HFF-Myc (cell line): ENCODE measurements at regions not wholly inside any gene's neighbourhood (a gene's known extent, or its start where the extent isn't known, plus 50 kb on each side); places are given as distances from the start of the nearest gene placed in this dataset.

Experiments used
- DNase-seq: peaks from one replicate; pipeline ENCODE4 v3.0.0-alpha.2; 2011; ENCODE audit warnings: low read depth; ENCODE audit errors: extremely low read depth
- H3K4me3 ChIP-seq: replicated peaks from 2 replicates; pipeline ENCODE4 v1.5.1; 2011; ENCODE audit warnings: low read depth, mild to moderate bottlenecking, control low read depth, low read length
- TF ChIP-seq, protein P1 (sequence below): IDR thresholded peaks from 2 replicates; pipeline ENCODE4 v1.5.1; 2012; ENCODE audit warnings: mild to moderate bottlenecking, low read depth, low read length, control low read depth; ENCODE audit errors: missing control alignments

DNA sequence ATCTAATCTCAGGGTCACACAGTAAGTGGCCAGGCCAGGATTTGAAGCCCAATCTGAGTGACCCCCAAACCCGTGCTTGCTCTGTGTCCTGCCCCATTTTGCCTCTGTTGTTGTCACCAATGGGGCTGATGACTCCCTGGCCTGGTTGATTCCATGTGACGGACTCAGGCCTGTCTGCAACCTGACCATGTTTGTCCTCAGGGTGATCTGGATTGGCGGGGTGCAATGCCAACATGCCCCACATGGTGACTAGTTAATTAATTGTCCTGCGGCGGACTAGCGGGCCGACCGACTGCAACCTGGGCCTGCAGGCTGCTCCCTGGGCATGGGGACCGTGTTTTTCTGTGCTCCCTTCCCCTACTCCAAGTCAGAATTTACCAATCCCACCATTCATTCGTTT lies 256.3 kb downstream of the MATN1 start:
- H3K4me3 ChIP-seq = no peak overlapping the region
- TF ChIP-seq, protein P1, sequence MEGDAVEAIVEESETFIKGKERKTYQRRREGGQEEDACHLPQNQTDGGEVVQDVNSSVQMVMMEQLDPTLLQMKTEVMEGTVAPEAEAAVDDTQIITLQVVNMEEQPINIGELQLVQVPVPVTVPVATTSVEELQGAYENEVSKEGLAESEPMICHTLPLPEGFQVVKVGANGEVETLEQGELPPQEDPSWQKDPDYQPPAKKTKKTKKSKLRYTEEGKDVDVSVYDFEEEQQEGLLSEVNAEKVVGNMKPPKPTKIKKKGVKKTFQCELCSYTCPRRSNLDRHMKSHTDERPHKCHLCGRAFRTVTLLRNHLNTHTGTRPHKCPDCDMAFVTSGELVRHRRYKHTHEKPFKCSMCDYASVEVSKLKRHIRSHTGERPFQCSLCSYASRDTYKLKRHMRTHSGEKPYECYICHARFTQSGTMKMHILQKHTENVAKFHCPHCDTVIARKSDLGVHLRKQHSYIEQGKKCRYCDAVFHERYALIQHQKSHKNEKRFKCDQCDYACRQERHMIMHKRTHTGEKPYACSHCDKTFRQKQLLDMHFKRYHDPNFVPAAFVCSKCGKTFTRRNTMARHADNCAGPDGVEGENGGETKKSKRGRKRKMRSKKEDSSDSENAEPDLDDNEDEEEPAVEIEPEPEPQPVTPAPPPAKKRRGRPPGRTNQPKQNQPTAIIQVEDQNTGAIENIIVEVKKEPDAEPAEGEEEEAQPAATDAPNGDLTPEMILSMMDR = no peak

DNA sequence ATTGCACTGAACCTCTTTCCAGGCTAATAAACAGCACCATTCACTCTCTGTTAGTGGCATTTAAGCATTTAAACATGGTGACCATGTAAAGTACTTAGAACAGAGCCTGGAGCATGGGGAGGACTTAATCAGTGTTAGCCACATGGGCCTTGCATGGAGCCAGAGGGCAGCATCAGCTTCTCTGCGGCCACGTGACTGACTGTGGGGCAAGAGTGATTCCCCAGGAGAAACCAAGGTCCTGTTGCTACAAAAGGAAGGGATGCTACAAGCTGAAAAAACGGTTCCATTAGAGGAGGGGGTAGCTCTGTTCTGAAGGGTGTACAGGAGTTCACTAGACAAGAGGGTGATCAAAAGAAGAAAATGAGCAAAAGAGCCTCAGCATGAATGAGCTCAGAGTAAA lies 256.8 kb downstream of the MATN1 start:
- DNase-seq = no peak
- TF ChIP-seq, protein P1 = no peak
- H3K4me3 ChIP-seq = no peak overlapping the region

More for the DNA sequence above, 256.3 kb downstream of the MATN1 start:
- no peak for DNase-seq

DNA sequence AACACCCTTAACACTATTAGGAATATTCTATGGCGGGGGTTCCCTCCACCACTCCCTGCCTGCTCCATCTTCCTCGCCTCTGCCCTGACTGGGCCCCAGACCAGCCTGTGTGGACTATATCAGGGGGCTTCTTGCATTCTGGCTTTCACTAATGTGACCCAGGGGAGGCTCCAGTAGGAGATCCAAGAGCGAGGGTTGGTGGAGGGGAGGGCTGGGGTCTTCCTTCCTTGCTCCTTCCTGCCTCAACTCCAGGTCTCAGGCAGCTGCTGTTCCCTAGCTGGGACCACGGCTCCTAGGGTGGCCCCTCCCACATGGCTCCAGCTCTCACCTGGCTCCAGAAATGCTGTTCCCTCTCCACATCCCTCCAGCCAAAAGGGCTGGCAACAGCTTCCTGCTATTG lies 257.4 kb downstream of the MATN1 start:
- no peak overlapping the region for H3K4me3 ChIP-seq
- TF ChIP-seq, protein P1 = no peak
- DNase-seq = no peak

DNA sequence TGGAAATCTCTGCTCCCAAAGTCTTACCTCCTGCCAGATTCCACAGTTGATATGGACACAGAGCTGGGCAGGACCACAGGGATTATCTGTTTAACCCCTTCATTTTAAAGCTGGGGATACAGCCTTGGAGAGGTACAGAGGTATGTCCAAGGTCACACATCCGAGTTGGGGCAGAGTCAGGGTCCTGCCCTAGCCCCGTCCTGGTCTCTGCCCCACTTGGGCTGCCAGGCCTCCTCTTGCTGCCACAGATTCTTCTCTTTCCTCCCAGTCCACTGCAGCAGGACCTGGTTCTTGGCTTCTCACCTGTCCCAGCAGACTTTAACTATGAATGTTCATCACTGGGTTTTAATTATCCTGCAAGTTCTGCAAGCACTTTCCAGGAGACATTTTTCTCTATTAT lies 258.3 kb downstream of the MATN1 start:
- TF ChIP-seq, protein P1 = no peak
- DNase-seq = no peak
- no peak overlapping the region for H3K4me3 ChIP-seq

DNA sequence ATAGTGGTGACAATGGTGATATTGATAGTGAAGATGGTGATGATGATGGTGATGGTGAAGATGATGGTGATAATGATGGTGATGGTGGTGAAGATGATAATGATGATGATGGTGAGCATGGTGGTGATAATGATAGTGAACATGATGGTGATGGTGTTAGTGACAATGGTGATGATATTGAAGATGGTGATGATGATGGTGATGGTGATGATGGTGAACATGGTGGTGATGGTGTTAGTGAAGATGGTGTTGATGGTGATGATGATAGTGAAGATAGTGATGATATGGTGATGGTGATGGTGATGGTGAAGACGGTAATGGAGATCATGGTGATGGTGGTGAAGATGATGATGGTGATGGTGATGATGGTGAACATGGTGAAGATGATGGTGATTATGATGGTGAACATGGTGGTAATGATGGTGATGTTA lies 259.2 kb downstream of the MATN1 start:
- TF ChIP-seq, protein P1 = no peak
- H3K4me3 ChIP-seq = no peak overlapping the region
- DNase-seq = no peak

DNA sequence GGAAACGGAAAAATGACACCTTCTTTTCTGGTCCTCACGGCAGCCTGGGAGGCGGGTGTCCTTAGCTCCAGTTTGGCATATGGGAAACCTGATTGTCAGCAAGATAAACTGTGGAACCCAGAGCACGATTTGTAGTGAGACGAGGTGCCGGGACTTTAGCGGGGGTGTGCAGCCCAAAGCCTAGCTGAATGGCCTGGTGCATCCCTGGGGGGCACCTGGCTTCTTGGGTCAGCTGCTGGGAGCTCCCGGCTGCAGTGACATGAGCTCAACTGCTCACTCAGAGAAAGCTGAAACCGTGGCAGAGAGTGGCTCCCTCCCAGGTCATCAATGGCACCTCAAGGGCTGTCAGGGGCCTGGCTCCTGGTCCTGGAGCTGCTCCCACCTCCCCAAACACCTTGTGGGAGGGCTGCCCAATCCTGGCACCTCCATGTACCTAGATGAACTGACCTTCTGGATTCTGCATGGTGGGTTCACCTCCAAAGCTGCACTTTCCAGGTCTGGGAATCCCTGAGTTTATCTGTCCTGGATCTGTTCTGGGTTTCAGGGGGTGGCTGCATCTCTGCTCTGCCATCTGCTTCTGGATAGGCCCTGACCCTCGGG lies 260.5 kb downstream of the MATN1 start:
- H3K4me3 ChIP-seq = no peak overlapping the region
- TF ChIP-seq, protein P1 = no peak
- DNase-seq = no peak

DNA sequence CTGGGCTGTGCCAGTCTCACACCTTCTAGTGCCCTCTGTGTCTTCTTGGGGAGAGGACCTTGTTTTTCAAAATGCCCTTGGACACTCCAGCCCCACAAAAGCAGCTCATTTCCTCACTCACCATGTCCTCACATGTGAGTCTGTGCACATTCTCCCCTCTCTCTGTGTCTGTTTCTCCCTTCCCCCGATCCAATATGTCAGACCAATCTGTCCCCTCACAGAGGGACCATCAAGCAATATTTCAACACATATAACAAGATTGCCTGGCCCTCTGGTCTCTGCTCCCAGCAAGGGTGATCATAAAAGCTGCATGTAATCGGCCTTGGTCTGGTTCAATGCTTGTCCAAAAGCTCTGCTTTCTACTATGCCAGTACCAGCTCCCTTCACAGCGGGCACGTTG lies 261.2 kb downstream of the MATN1 start:
- TF ChIP-seq, protein P1 = no peak
- H3K4me3 ChIP-seq = no peak overlapping the region
- DNase-seq = no peak
